GM18861 (cell line): ENCODE measurements at regions not wholly inside any gene's neighbourhood (a gene's known extent, or its start where the extent isn't known, plus 50 kb on each side); places are given as distances from the start of the nearest gene placed in this dataset.

Experiments
- ATAC-seq: cut with Tn5 transposase; IDR thresholded peaks from one replicate; pipeline ENCODE4 v1.9.1; 2021; ENCODE audit not compliant: unreplicated experiment

- no peak for ATAC-seq
These were observed 112.9 kb upstream of the ACTBL2 start for GRCh38 chr5:57595523-57595991.

GRCh38 chr5:57594436-57594835, 111.8 kb upstream of the ACTBL2 start:
- no peak for ATAC-seq

GRCh38 chr5:57592236-57592635, 109.6 kb upstream of the ACTBL2 start:
- no peak for ATAC-seq

GRCh38 chr5:57586649-57587048, 104.0 kb upstream of the ACTBL2 start:
- no peak for ATAC-seq

- no peak for ATAC-seq
These were observed 100.0 kb upstream of the ACTBL2 start for GRCh38 chr5:57582578-57583070.

GRCh38 chr5:57581772-57582171, 99.2 kb upstream of the ACTBL2 start:
- ATAC-seq: no peak

- no peak for ATAC-seq
These were observed 98.6 kb upstream of the ACTBL2 start for GRCh38 chr5:57581222-57581621.

- no peak for ATAC-seq
These were observed 95.0 kb upstream of the ACTBL2 start for GRCh38 chr5:57577432-57578175.

GRCh38 chr5:57576317-57576716, 93.7 kb upstream of the ACTBL2 start:
- no peak for ATAC-seq

GRCh38 chr5:57575839-57576238, 93.2 kb upstream of the ACTBL2 start:
- ATAC-seq: no peak

GRCh38 chr5:57572461-57572860, 89.8 kb upstream of the ACTBL2 start:
- no peak for ATAC-seq

- ATAC-seq: no peak
These were observed 87.0 kb upstream of the ACTBL2 start for GRCh38 chr5:57569601-57570000.

- ATAC-seq: no peak
These were observed 85.5 kb upstream of the ACTBL2 start for GRCh38 chr5:57568136-57568535.

- no peak for ATAC-seq
These were observed 84.3 kb upstream of the ACTBL2 start for GRCh38 chr5:57566914-57567313.

- no peak for ATAC-seq
These were observed 78.7 kb upstream of the ACTBL2 start for GRCh38 chr5:57561231-57561842.

- ATAC-seq: no peak
These were observed 76.6 kb upstream of the ACTBL2 start for GRCh38 chr5:57559110-57559635.

- no peak for ATAC-seq
These were observed 69.4 kb upstream of the ACTBL2 start for GRCh38 chr5:57552033-57552432.

- no peak for ATAC-seq
These were observed 68.6 kb upstream of the ACTBL2 start for GRCh38 chr5:57551251-57551650.

- no peak for ATAC-seq
These were observed 67.5 kb upstream of the ACTBL2 start for GRCh38 chr5:57550132-57550531.

GRCh38 chr5:57549566-57549965, 67.0 kb upstream of the ACTBL2 start:
- ATAC-seq: no peak

GRCh38 chr5:57540823-57541222, 58.2 kb upstream of the ACTBL2 start:
- no peak for ATAC-seq

GRCh38 chr5:57539281-57539701, 56.7 kb upstream of the ACTBL2 start:
- no peak for ATAC-seq
